ENCODE measurements at regions not wholly inside any gene's neighbourhood (a gene's known extent, or its start where the extent isn't known, plus 50 kb on each side); places are given as distances from the start of the nearest gene placed in this dataset.

GRCh38 chr15:96966554-96966953, 636.1 kb downstream of the NR2F2 start:
- TF ChIP-seq REST (IDR thresholded peaks at IDR 0.05; ENCODE audit: low read depth) = no peak
- TF ChIP-seq RAD21 (IDR thresholded peaks at IDR 0.05; ENCODE audit: low read depth) = no peak
- TF ChIP-seq EP300 (IDR thresholded peaks at IDR 0.05; ENCODE audit: borderline replicate concordance) = no peak
- TF ChIP-seq MAX (IDR thresholded peaks at IDR 0.05) = no peak
- TF ChIP-seq TAF1 (IDR thresholded peaks at IDR 0.05; ENCODE audit: low read depth) = no peak
- TF ChIP-seq EGR1 (IDR thresholded peaks at IDR 0.05) = no peak
- no peak for TF ChIP-seq YY1 (IDR thresholded peaks at IDR 0.05; ENCODE audit: low read depth)
- TF ChIP-seq CEBPB (IDR thresholded peaks at IDR 0.05) = no peak
- TF ChIP-seq TCF12 (IDR thresholded peaks at IDR 0.05; ENCODE audit: low read depth) = no peak
- TF ChIP-seq ZBTB7A (IDR thresholded peaks at IDR 0.05; ENCODE audit: low read depth) = no peak
- no peak for TF ChIP-seq NFIC (IDR thresholded peaks at IDR 0.05)
- no peak for TF ChIP-seq USF1 (IDR thresholded peaks at IDR 0.05)
- no peak for TF ChIP-seq TEAD4 (IDR thresholded peaks at IDR 0.05)
